Neuronal stem cell (in vitro differentiated cells): ENCODE measurements at regions not wholly inside any gene's neighbourhood (a gene's known extent, or its start where the extent isn't known, plus 50 kb on each side); places are given as distances from the start of the nearest gene placed in this dataset.

Experiments used
- DNase-seq: peaks from one replicate; pipeline ENCODE4 v3.0.0-alpha.2; 2013; ENCODE audit warnings: low spot score
- H2AFZ ChIP-seq: one replicate; pipeline ENCODE4 v1.6.1; 2013; ENCODE audit warnings: mild to moderate bottlenecking, low read length, inconsistent platforms
- H2AK5ac ChIP-seq: 2 replicates; pipeline ENCODE4 v1.6.1; 2013; ENCODE audit warnings: low read depth, mild to moderate bottlenecking, inconsistent platforms, low read length, moderate library complexity, mixed read lengths
- H2BK120ac ChIP-seq: 2 replicates; pipeline ENCODE4 v1.6.1; 2013; ENCODE audit warnings: low read depth, mild to moderate bottlenecking, inconsistent platforms, low read length, moderate library complexity, mixed read lengths
- H2BK12ac ChIP-seq: one replicate; pipeline ENCODE4 v1.6.1; 2013; ENCODE audit warnings: low read length, inconsistent platforms
- H2BK15ac ChIP-seq: 2 replicates; pipeline ENCODE4 v1.6.1; 2013; ENCODE audit warnings: mild to moderate bottlenecking, low read length, inconsistent platforms, mixed read lengths
- H2BK5ac ChIP-seq: one replicate; pipeline ENCODE4 v1.6.1; 2013; ENCODE audit warnings: inconsistent platforms, mild to moderate bottlenecking, low read length, moderate library complexity
- H3K14ac ChIP-seq: one replicate; pipeline ENCODE4 v1.6.1; 2013; ENCODE audit warnings: low read length, inconsistent platforms
- H3K18ac ChIP-seq: 2 replicates; pipeline ENCODE4 v1.6.1; 2013; ENCODE audit warnings: low read length, inconsistent platforms
- H3K23ac ChIP-seq: 2 replicates; pipeline ENCODE4 v1.6.1; 2013; ENCODE audit warnings: low read depth, mild to moderate bottlenecking, mixed read lengths, low read length, inconsistent platforms; ENCODE audit not compliant: poor library complexity
- H3K27ac ChIP-seq: replicated peaks from 3 replicates; pipeline ENCODE4 v1.5.1; 2013; ENCODE audit warnings: low read length, inconsistent platforms
- H3K27me3 ChIP-seq, 3 experiments: 2 replicates each; pipeline ENCODE4 v1.6.1; 2013; ENCODE audit warnings: low read length in 3 of 3, mild to moderate bottlenecking in 2 of 3, inconsistent platforms in 1 of 3, low read depth in 1 of 3, mixed read lengths in 1 of 3, moderate library complexity in 1 of 3; ENCODE audit not compliant: control insufficient read depth in 3 of 3, insufficient read depth in 3 of 3
- H3K36me3 ChIP-seq, 2 donors: replicated peaks in 1 of 2; 2 replicates each; pipeline ENCODE4 v1.6.1; 2013; ENCODE audit warnings: low read length in 2 of 2; ENCODE audit not compliant: control insufficient read depth in 2 of 2, insufficient read depth in 2 of 2
- H3K4ac ChIP-seq: 2 replicates; pipeline ENCODE4 v1.6.1; 2013; ENCODE audit warnings: inconsistent platforms, mild to moderate bottlenecking, low read length, moderate library complexity
- H3K4me1 ChIP-seq, 2 donors: 1 replicate in 1 of 2; 2 replicates in 1 of 2; pipeline ENCODE4 v1.6.1; 2013; ENCODE audit warnings: low read length in 2 of 2, low read depth in 1 of 2; ENCODE audit not compliant: control insufficient read depth in 2 of 2, insufficient read depth in 1 of 2
- H3K4me2 ChIP-seq: one replicate; pipeline ENCODE4 v1.6.1; 2013; ENCODE audit warnings: mild to moderate bottlenecking, low read length, inconsistent platforms; ENCODE audit not compliant: insufficient read depth, poor library complexity, severe bottlenecking
- H3K4me3 ChIP-seq, 2 donors: 2 replicates each; pipeline ENCODE4 v1.5.1; 2013; ENCODE audit warnings: low read length in 2 of 2, mild to moderate bottlenecking in 2 of 2, inconsistent platforms in 1 of 2, moderate library complexity in 1 of 2
- H3K79me1 ChIP-seq: one replicate; pipeline ENCODE4 v1.6.1; 2013; ENCODE audit warnings: low read depth, mild to moderate bottlenecking, inconsistent platforms, low read length, moderate library complexity
- H3K9ac ChIP-seq: one replicate; pipeline ENCODE4 v1.6.1; 2013; ENCODE audit warnings: mild to moderate bottlenecking, low read depth, low read length, inconsistent platforms; ENCODE audit not compliant: poor library complexity
- H3K9me3 ChIP-seq, 2 donors: replicated peaks in 1 of 2; 2 replicates each; pipeline versions ENCODE3 to v1.6.1; 2013; ENCODE audit warnings: low read length in 2 of 2, mild to moderate bottlenecking in 2 of 2, inconsistent platforms in 1 of 2, low read depth in 1 of 2, mixed read lengths in 1 of 2, moderate library complexity in 1 of 2; ENCODE audit not compliant: control insufficient read depth in 2 of 2, insufficient read depth in 1 of 2
- H4K8ac ChIP-seq: one replicate; pipeline ENCODE4 v1.6.1; 2013; ENCODE audit warnings: low read depth, mild to moderate bottlenecking, inconsistent platforms, low read length, moderate library complexity
- H4K91ac ChIP-seq: one replicate; pipeline ENCODE4 v1.6.1; 2013; ENCODE audit warnings: low read length, low read depth, mild to moderate bottlenecking, inconsistent platforms; ENCODE audit not compliant: poor library complexity
- WGBS, 2 donors: extraction: QIAGEN DNeasy Blood & Tissue Kit; methylation state at CpG; one replicate each; pipeline ENCODE4 v1.1.7; 2013; ENCODE audit warnings: missing lambda C conversion rate in 2 of 2, mixed read lengths in 1 of 2; ENCODE audit not compliant: insufficient read length in 2 of 2, insufficient replicate concordance in 1 of 2; ENCODE audit errors: extremely low coverage in 2 of 2; 5-methylcytosine and 5-hydroxymethylcytosine counted together

DNA sequence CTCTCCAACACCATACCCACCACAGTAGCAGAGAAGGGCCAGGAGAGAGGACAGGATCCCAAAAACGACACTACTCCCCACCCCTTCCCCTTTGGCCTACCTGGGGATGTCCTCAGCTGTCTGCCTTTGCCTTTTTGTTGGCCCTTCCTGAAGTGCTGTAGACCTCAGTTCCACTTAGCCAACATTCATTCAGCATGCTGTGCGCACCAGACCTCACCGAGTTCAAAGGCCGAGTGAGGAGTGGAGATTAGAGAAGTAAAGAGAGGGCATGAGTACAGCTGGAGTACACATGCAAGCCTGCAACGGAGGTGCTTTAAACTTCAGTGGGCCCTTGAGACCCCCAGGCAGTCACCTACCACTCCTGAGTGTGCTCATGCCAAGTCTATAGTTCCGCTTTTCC is 99.0 kb downstream of the TEX26 start:
- no CpG with 5 or more reads among the region's 6 CpGs for WGBS, 2 donors
- H2BK5ac ChIP-seq, result no peak overlapping the region
- H3K23ac ChIP-seq, result no peak overlapping the region
- no peak overlapping the region for H2BK12ac ChIP-seq
- no peak overlapping the region for H3K27ac ChIP-seq
- H4K91ac ChIP-seq, result no peak overlapping the region
- H3K36me3 ChIP-seq, result no peaks in the 10 kb centered on the region
- H2AK5ac ChIP-seq, result no peak overlapping the region
- H3K4me2 ChIP-seq, result no peak overlapping the region
- no peak overlapping the region for H2BK15ac ChIP-seq
- no peak overlapping the region for H2BK120ac ChIP-seq
- no peak overlapping the region for H3K4me3 ChIP-seq
- no peak overlapping the region for H3K18ac ChIP-seq
- H3K9me3 ChIP-seq, result no peaks in the 10 kb centered on the region
- H3K4ac ChIP-seq, result no peak overlapping the region
- no peaks in the 10 kb centered on the region for H3K4me1 ChIP-seq
- no peak for DNase-seq
- no peaks in the 10 kb centered on the region for H3K79me1 ChIP-seq
- no peak overlapping the region for H3K9ac ChIP-seq
- peaks cover 0 to 5% (median 0%) of the 10 kb centered on the region in 3 experiments for H3K27me3 ChIP-seq
- no peak overlapping the region for H4K8ac ChIP-seq
- H2AFZ ChIP-seq, result no peak overlapping the region
- H3K14ac ChIP-seq, result no peak overlapping the region

DNA sequence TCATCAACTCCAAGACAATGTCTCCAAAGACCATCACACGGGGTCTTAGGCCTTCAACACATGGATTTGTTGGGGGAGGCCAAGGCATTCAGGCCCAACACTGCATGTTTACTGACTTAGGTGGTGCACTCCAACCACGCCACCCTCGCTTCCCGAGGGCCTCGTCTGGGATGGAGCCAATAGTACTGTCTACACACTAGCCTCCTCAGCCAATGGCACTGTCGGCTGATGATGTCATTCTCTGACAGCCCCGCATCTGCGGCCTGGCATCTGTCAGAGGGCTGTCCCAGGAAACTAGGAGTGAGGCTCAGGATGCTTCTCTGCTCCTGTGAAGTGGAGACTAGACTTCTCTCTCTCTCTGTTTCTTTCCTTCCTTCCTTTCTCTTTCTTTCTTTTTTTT is 96.6 kb downstream of the TEX26 start:
- H3K9me3 ChIP-seq, result no peaks in the 10 kb centered on the region
- H2AK5ac ChIP-seq, result no peak overlapping the region
- H4K91ac ChIP-seq, result no peak overlapping the region
- H3K4me2 ChIP-seq, result no peak overlapping the region
- no peak overlapping the region for H3K23ac ChIP-seq
- no peak overlapping the region for H3K9ac ChIP-seq
- no peak overlapping the region for H2AFZ ChIP-seq
- no peak for DNase-seq
- H3K79me1 ChIP-seq, result no peaks in the 10 kb centered on the region
- H3K27ac ChIP-seq, result no peak overlapping the region
- H3K36me3 ChIP-seq, result no peaks in the 10 kb centered on the region
- no peak overlapping the region for H3K14ac ChIP-seq
- no peak overlapping the region for H2BK120ac ChIP-seq
- H3K4ac ChIP-seq, result no peak overlapping the region
- no peak overlapping the region for H4K8ac ChIP-seq
- H3K27me3 ChIP-seq, result peaks cover 0 to 4% (median 0%) of the 10 kb centered on the region in 3 experiments
- H2BK15ac ChIP-seq, result no peak overlapping the region
- H2BK5ac ChIP-seq, result no peak overlapping the region
- H3K4me1 ChIP-seq, result no peaks in the 10 kb centered on the region
- no peak overlapping the region for H2BK12ac ChIP-seq
- H3K4me3 ChIP-seq, result peak overlapping the region in 1 of 2 donors; percentile 20
- H3K18ac ChIP-seq, result no peak overlapping the region
- WGBS, 2 donors, result no CpG with 5 or more reads among the region's 8 CpGs

DNA sequence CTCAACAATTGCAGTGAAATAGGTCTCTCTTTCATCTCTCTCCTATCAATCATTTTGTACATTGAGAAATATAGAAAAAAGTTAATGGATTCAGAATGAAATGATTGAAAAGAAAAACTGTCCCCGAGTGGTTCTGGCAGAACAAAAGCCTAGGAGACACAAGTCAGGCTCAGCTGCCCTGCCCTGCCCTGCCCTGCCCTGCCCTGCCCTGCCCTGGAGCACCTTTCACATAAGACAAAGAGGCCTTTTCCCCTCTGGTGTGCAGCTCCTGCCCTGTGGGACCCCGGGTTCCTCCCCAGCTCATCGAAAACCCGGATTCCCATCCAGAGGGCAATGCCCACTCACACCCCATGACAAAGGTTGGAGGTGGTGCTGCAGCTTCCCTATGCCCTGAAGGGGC is 94.7 kb downstream of the TEX26 start:
- no peak overlapping the region for H3K23ac ChIP-seq
- H3K9me3 ChIP-seq, result no peaks in the 10 kb centered on the region
- no peak overlapping the region for H2BK12ac ChIP-seq
- no peak overlapping the region for H3K4me2 ChIP-seq
- H3K27ac ChIP-seq, result no peak overlapping the region
- DNase-seq, result no peak
- no peaks in the 10 kb centered on the region for H3K36me3 ChIP-seq
- H2BK5ac ChIP-seq, result no peak overlapping the region
- no peaks in the 10 kb centered on the region for H3K27me3 ChIP-seq
- no peak overlapping the region for H3K4ac ChIP-seq
- no CpG with 5 or more reads among the region's 4 CpGs for WGBS, 2 donors
- H3K4me1 ChIP-seq, result no peaks in the 10 kb centered on the region
- H3K4me3 ChIP-seq, result no peak overlapping the region
- H4K8ac ChIP-seq, result no peak overlapping the region
- H3K9ac ChIP-seq, result peak overlapping the region; percentile 45
- peak overlapping the region; percentile 49 for H3K18ac ChIP-seq
- H2AK5ac ChIP-seq, result peak overlapping the region; percentile 40
- H3K14ac ChIP-seq, result no peak overlapping the region
- H2AFZ ChIP-seq, result no peak overlapping the region
- H2BK15ac ChIP-seq, result no peak overlapping the region
- H2BK120ac ChIP-seq, result no peak overlapping the region
- H4K91ac ChIP-seq, result no peak overlapping the region
- H3K79me1 ChIP-seq, result no peaks in the 10 kb centered on the region
